ENCODE measurements at regions not wholly inside any gene's neighbourhood (a gene's known extent, or its start where the extent isn't known, plus 50 kb on each side); places are given as distances from the start of the nearest gene placed in this dataset.

GRCh38 chr5:144072518-144072927, 97.9 kb downstream of the YIPF5 start:
- TF ChIP-seq RARB (CRISPR knock-in tag; IDR thresholded peaks at IDR 0.05) (no peak), TCF4 (CRISPR knock-in tag; IDR thresholded peaks at IDR 0.05; ENCODE audit: borderline replicate concordance) (no peak), PATZ1 (CRISPR knock-in tag; IDR thresholded peaks at IDR 0.05; ENCODE audit: borderline replicate concordance) (no peak), ZFP30 (CRISPR knock-in tag; IDR thresholded peaks at IDR 0.05) (no peak), ARNTL (CRISPR knock-in tag; IDR thresholded peaks at IDR 0.05; ENCODE audit: borderline replicate concordance, low read depth) (no peak), CSRNP3 (CRISPR knock-in tag; IDR thresholded peaks at IDR 0.05) (no peak), ZC3H10 (CRISPR knock-in tag; IDR thresholded peaks at IDR 0.05) (no peak), CSDC2 (CRISPR knock-in tag; IDR thresholded peaks at IDR 0.05) (no peak), ESRRG (CRISPR knock-in tag; IDR thresholded peaks at IDR 0.05) (no peak), TOX (CRISPR knock-in tag; IDR thresholded peaks at IDR 0.05; ENCODE audit: borderline replicate concordance) (no peak)
